T-cell (primary cell): ENCODE measurements at regions not wholly inside any gene's neighbourhood (a gene's known extent, or its start where the extent isn't known, plus 50 kb on each side); places are given as distances from the start of the nearest gene placed in this dataset.

Source experiments
- ATAC-seq, 4 experiments: fragments of 200-7000 bp in 3 of 4; fragments of 150-1000 bp in 1 of 4; cut with Tn5 transposase; replicated peaks in 1 of 4; 1 replicate in 3 of 4; 2 replicates in 1 of 4; pipeline ENCODE4 v1.10.0; 2021; ENCODE audit warnings: moderate library complexity in 3 of 4, mild to moderate bottlenecking in 2 of 4, moderate number of reproducible peaks in 1 of 4
- CTCF ChIA-PET, 2 donors: fragments of 300-600 bp; sonication (Branson Sonifier 250); formaldehyde crosslinking; loops; one replicate each; lab custom pipeline; 2022; ENCODE audit warnings: antibody characterized with exemption in 2 of 2; lab: Charles Lee
- POLR2A ChIA-PET, 2 donors: fragments of 300-600 bp; sonication (Branson Sonifier 250); formaldehyde crosslinking; loops; one replicate each; lab custom pipeline; 2022; ENCODE audit warnings: antibody characterized with exemption in 2 of 2; lab: Charles Lee
- DNase-seq, 35 experiments: peaks; one replicate each; pipeline versions ENCODE4 v3.0.0 to v3.0.0-alpha.2; 2013 to 2023
- H3K27ac ChIP-seq: one replicate; pipeline ENCODE4 v1.5.1; 2013; ENCODE audit warnings: low read length
- H3K27me3 ChIP-seq, 2 experiments: replicated peaks in 1 of 2; 1 replicate in 1 of 2; 2 replicates in 1 of 2; pipeline versions ENCODE4 v1.6.1 to v1.7.0; 2013; ENCODE audit warnings: low read length in 1 of 2, mixed read lengths in 1 of 2; ENCODE audit not compliant: control insufficient read depth in 2 of 2, insufficient read depth in 2 of 2; ENCODE audit errors: extremely low read depth in 1 of 2
- H3K36me3 ChIP-seq, 2 donors: 1 replicate in 1 of 2; 2 replicates in 1 of 2; pipeline versions ENCODE4 v1.6.1 to v1.7.0; 2013; ENCODE audit warnings: low read length in 1 of 2; ENCODE audit not compliant: control insufficient read depth in 2 of 2, insufficient read depth in 1 of 2; ENCODE audit errors: extremely low read depth in 1 of 2
- H3K4me1 ChIP-seq, 2 experiments: 1 replicate in 1 of 2; 2 replicates in 1 of 2; pipeline versions ENCODE4 v1.6.1 to v1.7.0; 2013; ENCODE audit warnings: low read length in 2 of 2, mixed read lengths in 1 of 2; ENCODE audit not compliant: insufficient read depth in 2 of 2, control insufficient read depth in 1 of 2; ENCODE audit errors: extremely low read depth in 1 of 2
- H3K4me3 ChIP-seq, 2 donors: 1 replicate in 1 of 2; 2 replicates in 1 of 2; pipeline versions ENCODE4 v1.5.1 to v1.7.0; 2013; ENCODE audit warnings: mild to moderate bottlenecking in 2 of 2, low read length in 1 of 2, moderate library complexity in 1 of 2; ENCODE audit not compliant: control insufficient read depth in 1 of 2; ENCODE audit errors: extremely low read depth in 1 of 2
- H3K9me3 ChIP-seq: 2 replicates; pipeline ENCODE4 v1.7.0; 2013
- H3K27ac Mint-ChIP-seq, 2 donors: one replicate each; pipeline ENCODE4 v1.8.0; 2020 to 2021; ENCODE audit warnings: mild to moderate bottlenecking in 2 of 2, mixed read lengths in 2 of 2
- H3K27me3 Mint-ChIP-seq, 2 donors: one replicate each; pipeline ENCODE4 v1.8.0; 2021 to 2022; ENCODE audit warnings: mixed read lengths in 2 of 2
- H3K36me3 Mint-ChIP-seq: one replicate; pipeline ENCODE4 v1.8.0; 2021; ENCODE audit warnings: mixed read lengths
- H3K4me1 Mint-ChIP-seq, 3 donors: one replicate each; pipeline ENCODE4 v1.8.0; 2020 to 2022; ENCODE audit warnings: mixed read lengths in 3 of 3, mild to moderate bottlenecking in 1 of 3
- H3K4me3 Mint-ChIP-seq, 3 donors: one replicate each; pipeline ENCODE4 v1.8.0; 2020 to 2022; ENCODE audit warnings: mild to moderate bottlenecking in 3 of 3, mixed read lengths in 3 of 3, moderate library complexity in 3 of 3
- H3K9me3 Mint-ChIP-seq, 3 donors: one replicate each; pipeline ENCODE4 v1.8.0; 2020 to 2022; ENCODE audit warnings: mixed read lengths in 3 of 3
- WGBS: methylation state at CpG from one replicate; pipeline ENCODE4 v1.1.5; 2013; ENCODE audit warnings: missing lambda C conversion rate; ENCODE audit not compliant: insufficient coverage; 5-methylcytosine and 5-hydroxymethylcytosine counted together

DNA sequence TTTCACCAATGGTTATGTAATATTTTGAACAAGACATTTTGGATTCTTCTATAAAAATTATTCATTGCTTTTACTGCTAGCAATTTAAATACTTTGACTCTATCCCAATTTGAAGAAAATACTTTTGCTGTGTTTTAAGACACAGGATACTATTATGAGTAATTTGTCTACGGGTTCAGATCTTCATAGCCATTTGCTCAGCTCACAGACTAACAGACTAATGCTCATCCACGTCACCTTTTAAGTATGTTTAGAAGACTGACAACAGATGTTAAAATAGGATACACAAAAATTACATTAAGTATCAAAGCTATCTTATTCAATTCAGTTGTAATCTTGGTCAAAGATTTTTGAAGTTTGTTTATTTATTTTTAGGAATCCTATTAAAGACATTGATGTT lies 251.3 kb upstream of the CHRM2 start:
- H3K27ac Mint-ChIP-seq = no peak overlapping the region
- H3K9me3 ChIP-seq = no peaks in the 10 kb centered on the region
- ChIA-PET CTCF (interaction anchor here in 1 of 2 donors (0.6 kb wide), 1 partner anchor 280 kb away, joined by 4 read pairs; no protein-coding TSS in a partner anchor), POLR2A (no interaction called here)
- no peaks in the 10 kb centered on the region for H3K36me3 Mint-ChIP-seq
- peaks cover 10 to 22% (median 15%) of the 10 kb centered on the region in 3 donors for H3K9me3 Mint-ChIP-seq
- no peaks in the 10 kb centered on the region for H3K27me3 ChIP-seq
- no peaks in the 10 kb centered on the region for H3K4me1 Mint-ChIP-seq
- no peaks in the 10 kb centered on the region for H3K27me3 Mint-ChIP-seq
- WGBS = no CpG with 5 or more reads among the region's 2 CpGs
- H3K4me3 ChIP-seq = no peak overlapping the region
- no peak for DNase-seq
- H3K27ac ChIP-seq = no peak overlapping the region
- H3K4me1 ChIP-seq = no peaks in the 10 kb centered on the region
- no peak overlapping the region for H3K4me3 Mint-ChIP-seq
- ATAC-seq = no peak
- H3K36me3 ChIP-seq = no peaks in the 10 kb centered on the region

DNA sequence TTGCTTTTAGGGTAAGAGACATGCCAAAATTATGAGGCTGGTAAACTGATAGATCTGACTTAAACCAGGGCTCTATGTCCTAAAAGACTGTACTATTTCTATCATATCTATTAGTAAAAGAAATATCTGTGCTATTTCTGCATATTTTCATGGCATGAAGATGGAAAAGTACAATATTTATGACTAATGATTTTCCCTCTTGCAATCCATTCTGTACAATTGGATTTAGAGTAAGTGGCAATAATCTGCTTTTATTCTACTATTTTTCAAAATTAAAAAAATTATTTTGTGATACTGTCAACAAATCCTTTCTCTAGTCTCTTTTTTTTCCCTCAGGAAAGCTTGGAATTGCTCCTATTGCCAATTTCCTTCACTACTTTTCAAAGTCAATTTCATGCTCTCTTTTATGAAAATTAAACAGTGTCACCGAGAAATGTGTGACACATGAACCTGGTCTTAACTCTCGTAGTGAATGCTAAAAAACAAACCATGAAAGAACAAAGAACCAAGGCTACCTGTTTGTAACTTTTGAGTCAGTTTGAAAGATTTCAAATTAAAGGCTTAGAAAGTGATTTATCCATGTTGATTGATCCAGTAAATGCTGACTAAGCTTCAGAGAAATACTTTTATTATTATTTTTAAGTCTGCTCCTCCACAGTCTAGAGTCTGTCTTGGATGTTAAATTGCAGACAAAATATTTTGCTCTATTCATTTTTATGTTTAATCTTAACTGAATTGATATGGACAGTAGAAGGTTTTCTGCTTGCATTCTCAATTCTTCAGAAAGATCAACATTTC lies 262.7 kb upstream of the CHRM2 start:
- ATAC-seq (no peak), DNase-seq (no peak)
- POLR2A ChIA-PET = no interaction called here
- Mint-ChIP-seq H3K4me3 (no peak overlapping the region), H3K27me3 (no peaks in the 10 kb centered on the region), H3K27ac (no peak overlapping the region), H3K36me3 (no peaks in the 10 kb centered on the region), H3K9me3 (peaks cover 3 to 20% (median 5%) of the 10 kb centered on the region in 3 donors), H3K4me1 (no peaks in the 10 kb centered on the region)
- WGBS = 67% methylated on average over 1 of the region's 2 CpGs
- Histone ChIP-seq H3K9me3 (no peaks in the 10 kb centered on the region), H3K36me3 (no peaks in the 10 kb centered on the region), H3K4me1 (no peaks in the 10 kb centered on the region), H3K27me3 (no peaks in the 10 kb centered on the region), H3K4me3 (no peak overlapping the region), H3K27ac (no peak overlapping the region)
- CTCF ChIA-PET = no interaction called here

- no peak overlapping the region for H3K27ac Mint-ChIP-seq
- DNase-seq (no peak), ATAC-seq (no peak)
- no peaks in the 10 kb centered on the region for H3K27me3 Mint-ChIP-seq
- Histone ChIP-seq H3K4me1 (no peaks in the 10 kb centered on the region), H3K27me3 (no peaks in the 10 kb centered on the region), H3K36me3 (no peaks in the 10 kb centered on the region), H3K9me3 (no peaks in the 10 kb centered on the region), H3K4me3 (no peak overlapping the region), H3K27ac (no peak overlapping the region)
- no CpG with 5 or more reads among the region's 2 CpGs for WGBS
- H3K4me3 Mint-ChIP-seq = no peak overlapping the region
- ChIA-PET CTCF (interaction anchor here in 1 of 2 donors (0.5 kb wide), 1 partner anchor 1119 kb away, joined by 3 read pairs; no protein-coding TSS in a partner anchor), POLR2A (no interaction called here)
- H3K4me1 Mint-ChIP-seq = no peaks in the 10 kb centered on the region
- peaks cover 11 to 20% (median 15%) of the 10 kb centered on the region in 3 donors for H3K9me3 Mint-ChIP-seq
- no peaks in the 10 kb centered on the region for H3K36me3 Mint-ChIP-seq
Observed at GRCh38 chr7:136601772-136602171, 266.7 kb upstream of the CHRM2 start.

DNA sequence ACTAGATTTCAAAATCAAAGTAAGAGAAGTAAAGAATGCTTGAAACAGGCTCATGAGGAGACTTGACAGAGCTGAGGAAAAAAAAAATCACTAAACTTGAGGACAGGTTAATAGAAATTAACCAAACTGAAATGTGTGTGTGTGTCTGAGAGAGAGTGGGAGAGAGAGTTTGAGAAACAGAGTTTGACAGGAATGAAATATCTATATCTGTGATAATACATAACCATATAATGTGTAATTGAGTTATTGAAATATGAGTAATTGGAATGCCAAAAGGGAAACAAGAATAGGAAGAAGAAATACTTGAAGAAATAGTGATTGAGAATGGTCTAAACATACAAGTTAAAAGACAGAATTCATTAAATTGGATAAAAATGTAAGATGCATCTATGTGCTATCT lies 268.0 kb upstream of the CHRM2 start:
- Mint-ChIP-seq H3K9me3 (peaks cover 13 to 26% (median 15%) of the 10 kb centered on the region in 3 donors), H3K36me3 (no peaks in the 10 kb centered on the region), H3K4me1 (no peaks in the 10 kb centered on the region), H3K27ac (no peak overlapping the region), H3K27me3 (no peaks in the 10 kb centered on the region), H3K4me3 (no peak overlapping the region)
- DNase-seq (no peak), ATAC-seq (no peak)
- Histone ChIP-seq H3K9me3 (no peaks in the 10 kb centered on the region), H3K36me3 (no peaks in the 10 kb centered on the region), H3K27me3 (no peaks in the 10 kb centered on the region), H3K4me1 (no peaks in the 10 kb centered on the region), H3K27ac (no peak overlapping the region), H3K4me3 (no peak overlapping the region)
- ChIA-PET CTCF (no interaction called here), POLR2A (no interaction called here)

GRCh38 chr7:136594739-136595144 lies 273.7 kb upstream of the CHRM2 start:
- peaks cover 10 to 17% (median 16%) of the 10 kb centered on the region in 3 donors for H3K9me3 Mint-ChIP-seq
- no peaks in the 10 kb centered on the region for H3K36me3 Mint-ChIP-seq
- ATAC-seq = no peak
- WGBS = no CpG with 5 or more reads among the region's 1 CpG
- Histone ChIP-seq H3K4me1 (no peaks in the 10 kb centered on the region), H3K36me3 (no peaks in the 10 kb centered on the region), H3K27ac (no peak overlapping the region), H3K4me3 (no peak overlapping the region), H3K27me3 (no peaks in the 10 kb centered on the region), H3K9me3 (no peaks in the 10 kb centered on the region)
- DNase-seq = no peak
- no peak overlapping the region for H3K27ac Mint-ChIP-seq
- no peaks in the 10 kb centered on the region for H3K4me1 Mint-ChIP-seq
- H3K4me3 Mint-ChIP-seq = no peak overlapping the region
- ChIA-PET POLR2A (no interaction called here), CTCF (no interaction called here)
- no peaks in the 10 kb centered on the region for H3K27me3 Mint-ChIP-seq

- H3K9me3 ChIP-seq = no peaks in the 10 kb centered on the region
- no peak overlapping the region for H3K4me3 ChIP-seq
- no peaks in the 10 kb centered on the region for H3K27me3 ChIP-seq
- no peaks in the 10 kb centered on the region for H3K4me1 ChIP-seq
- ATAC-seq (no peak), DNase-seq (no peak)
- no peak overlapping the region for H3K27ac ChIP-seq
- H3K27me3 Mint-ChIP-seq = no peaks in the 10 kb centered on the region
- H3K27ac Mint-ChIP-seq = no peak overlapping the region
- H3K4me3 Mint-ChIP-seq = no peak overlapping the region
- no CpG with 5 or more reads among the region's 2 CpGs for WGBS
- H3K36me3 ChIP-seq = no peaks in the 10 kb centered on the region
- POLR2A ChIA-PET = no interaction called here
- H3K4me1 Mint-ChIP-seq = no peaks in the 10 kb centered on the region
- H3K36me3 Mint-ChIP-seq = no peaks in the 10 kb centered on the region
- CTCF ChIA-PET = interaction anchor here in 1 of 2 donors (0.5 kb wide), 1 partner anchor 35 kb away, joined by 3 read pairs; no protein-coding TSS in a partner anchor
- peaks cover 4 to 11% (median 7%) of the 10 kb centered on the region in 3 donors for H3K9me3 Mint-ChIP-seq
Observed at GRCh38 chr7:136588216-136588615, 280.2 kb upstream of the CHRM2 start.
